ENCODE measurements at regions not wholly inside any gene's neighbourhood (a gene's known extent, or its start where the extent isn't known, plus 50 kb on each side); places are given as distances from the start of the nearest gene placed in this dataset.
"Not testable (repeated sequence)": the region's sequence is repeated elsewhere in the genome, so short reads cannot be mapped to it uniquely, and the experiment has no call there.

DNA sequence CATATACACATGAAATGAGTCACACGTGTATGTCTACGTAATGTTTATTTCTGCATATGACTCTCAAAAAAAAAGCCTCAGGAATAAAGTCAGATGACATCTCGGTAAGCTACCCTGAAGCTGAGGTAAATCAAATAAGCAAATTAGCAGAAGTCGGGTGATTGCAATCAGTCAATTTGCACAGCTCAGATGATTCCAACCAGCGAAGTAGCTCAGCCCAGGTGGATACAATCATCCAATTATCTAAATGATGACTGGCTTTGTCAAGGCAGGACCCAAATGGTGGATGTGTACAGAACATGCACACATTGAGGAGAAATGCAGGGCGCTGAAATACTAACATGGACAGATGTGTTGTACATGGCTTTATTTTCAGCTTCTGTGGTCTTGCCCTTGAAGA lies 148.5 kb downstream of the ZNF486 start:
- no peak overlapping the region for H3K4me3 ChIP-seq
- H3K9me3 ChIP-seq: no peaks in the 10 kb centered on the region
- WGBS, 3 donors: 44 to 57% (median 47%) methylated on average over 6 of the region's 6 CpGs
- DNase-seq: no peak
- H3K27me3 ChIP-seq: no peaks in the 10 kb centered on the region
- intact Hi-C loops (cut with DNase I): no loop called here
- H3K27ac ChIP-seq: no peak overlapping the region
- TF ChIP-seq, protein P1, sequence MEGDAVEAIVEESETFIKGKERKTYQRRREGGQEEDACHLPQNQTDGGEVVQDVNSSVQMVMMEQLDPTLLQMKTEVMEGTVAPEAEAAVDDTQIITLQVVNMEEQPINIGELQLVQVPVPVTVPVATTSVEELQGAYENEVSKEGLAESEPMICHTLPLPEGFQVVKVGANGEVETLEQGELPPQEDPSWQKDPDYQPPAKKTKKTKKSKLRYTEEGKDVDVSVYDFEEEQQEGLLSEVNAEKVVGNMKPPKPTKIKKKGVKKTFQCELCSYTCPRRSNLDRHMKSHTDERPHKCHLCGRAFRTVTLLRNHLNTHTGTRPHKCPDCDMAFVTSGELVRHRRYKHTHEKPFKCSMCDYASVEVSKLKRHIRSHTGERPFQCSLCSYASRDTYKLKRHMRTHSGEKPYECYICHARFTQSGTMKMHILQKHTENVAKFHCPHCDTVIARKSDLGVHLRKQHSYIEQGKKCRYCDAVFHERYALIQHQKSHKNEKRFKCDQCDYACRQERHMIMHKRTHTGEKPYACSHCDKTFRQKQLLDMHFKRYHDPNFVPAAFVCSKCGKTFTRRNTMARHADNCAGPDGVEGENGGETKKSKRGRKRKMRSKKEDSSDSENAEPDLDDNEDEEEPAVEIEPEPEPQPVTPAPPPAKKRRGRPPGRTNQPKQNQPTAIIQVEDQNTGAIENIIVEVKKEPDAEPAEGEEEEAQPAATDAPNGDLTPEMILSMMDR (IDR thresholded peaks at IDR 0.05): no peak
- TF ChIP-seq POLR2A (IDR thresholded peaks at IDR 0.05) (no peak), EP300 (IDR thresholded peaks at IDR 0.05) (no peak)
- H3K36me3 ChIP-seq: no peaks in the 10 kb centered on the region
- no peaks in the 10 kb centered on the region for H3K4me1 ChIP-seq (ENCODE audit: insufficient read depth)

DNA sequence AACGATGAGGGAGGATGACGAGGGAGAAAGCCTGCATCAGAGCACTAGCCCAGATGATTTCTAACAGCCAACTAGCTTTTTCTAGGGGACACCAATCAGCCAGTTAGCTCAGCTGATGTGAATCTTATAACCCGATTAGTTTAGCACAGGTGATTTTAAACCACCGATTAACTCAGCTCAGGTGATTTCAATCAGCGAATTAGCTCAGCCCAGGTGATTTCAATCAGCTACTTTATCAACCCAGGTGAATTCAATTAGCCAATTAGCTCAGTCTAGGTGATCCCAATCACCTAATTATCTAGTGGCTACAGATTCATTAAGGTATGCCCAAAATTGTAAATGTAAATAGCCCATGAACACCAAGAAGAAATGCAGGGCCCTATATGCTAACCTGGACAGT lies 146.9 kb downstream of the ZNF486 start:
- intact Hi-C loops (cut with DNase I): no loop called here
- Histone ChIP-seq H3K27me3 (no peaks in the 10 kb centered on the region), H3K9me3 (no peaks in the 10 kb centered on the region), H3K36me3 (no peaks in the 10 kb centered on the region), H3K4me3 (no peak overlapping the region), H3K27ac (no peak overlapping the region), H3K4me1 (ENCODE audit: insufficient read depth) (no peaks in the 10 kb centered on the region)
- 88 to 91% (median 89%) methylated on average over 5 of the region's 5 CpGs for WGBS, 3 donors
- no peak for TF ChIP-seq POLR2A (IDR thresholded peaks at IDR 0.05)
- TF ChIP-seq, protein P1 (IDR thresholded peaks at IDR 0.05): no peak
- no peak for TF ChIP-seq EP300 (IDR thresholded peaks at IDR 0.05)
- no peak for DNase-seq

DNA sequence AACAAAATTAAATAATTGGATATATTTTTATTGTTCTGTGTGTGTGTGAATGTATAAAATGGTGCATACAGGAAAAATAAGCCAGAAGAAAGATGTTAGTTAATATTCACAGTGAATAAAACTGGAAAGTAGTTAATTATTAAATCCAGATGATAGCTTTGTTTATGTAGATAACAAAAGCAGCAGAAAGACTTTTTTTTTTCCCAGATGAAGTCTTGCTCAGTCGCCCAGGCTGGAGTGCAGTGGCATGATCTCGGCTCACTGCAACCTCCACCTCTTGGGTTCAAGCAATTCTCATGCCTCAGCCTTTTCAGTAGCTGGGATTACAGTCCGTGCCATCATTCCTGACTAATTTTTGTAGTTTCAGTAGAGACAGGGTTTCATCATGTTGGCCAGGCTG lies 140.1 kb downstream of the ZNF486 start:
- Histone ChIP-seq H3K27ac (no peak overlapping the region), H3K36me3 (no peaks in the 10 kb centered on the region), H3K27me3 (no peaks in the 10 kb centered on the region), H3K4me1 (ENCODE audit: insufficient read depth) (no peaks in the 10 kb centered on the region), H3K9me3 (no peaks in the 10 kb centered on the region), H3K4me3 (no peak overlapping the region)
- 48 to 69% (median 50%) methylated on average over 3 of the region's 3 CpGs for WGBS, 3 donors
- intact Hi-C loops (cut with DNase I): no loop called here
- TF ChIP-seq POLR2A (IDR thresholded peaks at IDR 0.05) (no peak), EP300 (IDR thresholded peaks at IDR 0.05) (no peak)
- TF ChIP-seq, protein P1 (IDR thresholded peaks at IDR 0.05): no peak
- no peak for DNase-seq

DNA sequence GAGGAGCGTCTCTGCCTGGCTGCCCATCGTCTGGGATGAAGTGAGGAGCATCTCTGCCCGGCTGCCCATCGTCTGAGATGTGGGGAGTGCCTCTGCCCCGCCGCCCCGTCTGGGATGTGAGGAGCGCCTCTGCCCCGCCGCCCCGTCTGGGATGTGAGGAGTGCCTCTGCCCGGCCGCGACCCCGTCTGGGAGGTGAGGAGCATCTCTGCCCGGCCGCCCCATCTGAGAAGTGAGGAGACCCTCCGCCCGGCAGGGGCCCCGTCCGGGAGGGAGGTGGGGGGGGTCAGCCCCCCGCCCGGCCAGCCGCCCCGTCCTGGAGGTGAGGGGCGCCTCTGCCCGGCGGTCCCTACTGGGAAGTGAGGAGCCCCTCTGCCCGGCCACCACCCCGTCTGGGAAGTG lies 129.3 kb downstream of the ZNF486 start:
- H3K27me3 ChIP-seq; intact Hi-C loops (cut with DNase I); H3K9me3 ChIP-seq; H3K4me1 ChIP-seq (ENCODE audit: insufficient read depth); H3K4me3 ChIP-seq; H3K27ac ChIP-seq; DNase-seq; H3K36me3 ChIP-seq: not testable (repeated sequence)
- WGBS, 3 donors: 94 to 97% (median 95%) methylated on average over 8 to 30 of the region's 30 CpGs

DNA sequence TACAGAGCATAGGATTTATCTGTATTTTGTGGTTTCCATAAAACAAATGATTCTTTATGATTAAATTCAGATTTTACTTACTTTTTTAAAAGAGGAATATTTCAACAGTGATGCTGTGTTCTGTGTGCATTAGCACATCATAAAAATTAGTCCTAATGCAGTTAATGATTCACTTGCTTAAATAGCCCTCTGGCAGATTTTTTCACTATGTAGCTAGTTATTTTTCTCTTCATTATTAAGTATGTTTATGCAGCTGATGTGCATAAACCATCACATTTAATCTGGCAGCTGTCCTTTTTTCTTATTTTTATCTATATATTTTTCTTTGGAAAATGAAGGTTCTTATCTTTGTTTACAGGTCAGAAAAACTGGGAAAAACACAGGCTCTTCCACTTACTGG lies 127.2 kb downstream of the ZNF486 start:
- H3K27ac ChIP-seq: no peak overlapping the region
- TF ChIP-seq, protein P1 (IDR thresholded peaks at IDR 0.05): no peak
- no peak for TF ChIP-seq EP300 (IDR thresholded peaks at IDR 0.05)
- no peak for TF ChIP-seq POLR2A (IDR thresholded peaks at IDR 0.05)
- intact Hi-C loops (cut with DNase I): no loop called here
- no peak overlapping the region for H3K4me3 ChIP-seq
- no peaks in the 10 kb centered on the region for H3K36me3 ChIP-seq
- peaks cover 1% of the 10 kb centered on the region for H3K4me1 ChIP-seq (ENCODE audit: insufficient read depth)
- H3K9me3 ChIP-seq: no peaks in the 10 kb centered on the region
- no peak for DNase-seq
- H3K27me3 ChIP-seq: no peaks in the 10 kb centered on the region

DNA sequence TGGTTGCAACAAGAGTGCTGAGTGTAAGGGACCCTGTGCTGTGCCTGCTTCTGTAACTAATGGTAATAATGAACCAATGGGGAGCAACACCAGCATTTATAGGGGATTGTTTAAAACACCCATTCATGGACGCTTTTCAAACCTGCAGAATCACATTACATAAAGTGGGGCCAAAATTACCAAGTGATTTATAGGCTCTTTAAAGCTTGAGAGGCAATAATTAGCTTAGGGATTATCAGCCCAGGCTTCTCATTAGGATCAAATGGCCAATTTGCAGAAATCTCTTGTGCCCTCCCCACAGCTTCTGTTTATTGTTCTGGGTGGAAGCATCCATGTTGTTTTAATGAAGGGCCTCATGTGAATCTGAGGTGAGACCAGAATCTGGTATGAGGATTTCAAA lies 125.5 kb downstream of the ZNF486 start:
- WGBS, 3 donors: 83 to 97% (median 91%) methylated on average over 1 of the region's 1 CpG
- H3K4me3 ChIP-seq; H3K27ac ChIP-seq; H3K36me3 ChIP-seq; DNase-seq; intact Hi-C loops (cut with DNase I); H3K4me1 ChIP-seq (ENCODE audit: insufficient read depth); H3K9me3 ChIP-seq; H3K27me3 ChIP-seq: not testable (repeated sequence)

All from ovary (tissue), 7 donors.